ENCODE measurements at regions not wholly inside any gene's neighbourhood (a gene's known extent, or its start where the extent isn't known, plus 50 kb on each side); places are given as distances from the start of the nearest gene placed in this dataset.

GRCh38 chr14:41146391-41146790 lies 460.3 kb upstream of the LRFN5 start:
- TF ChIP-seq, protein P1, sequence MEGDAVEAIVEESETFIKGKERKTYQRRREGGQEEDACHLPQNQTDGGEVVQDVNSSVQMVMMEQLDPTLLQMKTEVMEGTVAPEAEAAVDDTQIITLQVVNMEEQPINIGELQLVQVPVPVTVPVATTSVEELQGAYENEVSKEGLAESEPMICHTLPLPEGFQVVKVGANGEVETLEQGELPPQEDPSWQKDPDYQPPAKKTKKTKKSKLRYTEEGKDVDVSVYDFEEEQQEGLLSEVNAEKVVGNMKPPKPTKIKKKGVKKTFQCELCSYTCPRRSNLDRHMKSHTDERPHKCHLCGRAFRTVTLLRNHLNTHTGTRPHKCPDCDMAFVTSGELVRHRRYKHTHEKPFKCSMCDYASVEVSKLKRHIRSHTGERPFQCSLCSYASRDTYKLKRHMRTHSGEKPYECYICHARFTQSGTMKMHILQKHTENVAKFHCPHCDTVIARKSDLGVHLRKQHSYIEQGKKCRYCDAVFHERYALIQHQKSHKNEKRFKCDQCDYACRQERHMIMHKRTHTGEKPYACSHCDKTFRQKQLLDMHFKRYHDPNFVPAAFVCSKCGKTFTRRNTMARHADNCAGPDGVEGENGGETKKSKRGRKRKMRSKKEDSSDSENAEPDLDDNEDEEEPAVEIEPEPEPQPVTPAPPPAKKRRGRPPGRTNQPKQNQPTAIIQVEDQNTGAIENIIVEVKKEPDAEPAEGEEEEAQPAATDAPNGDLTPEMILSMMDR (IDR thresholded peaks at IDR 0.05; ENCODE audit: low read depth, low read length, missing input control), result no peak
- TF ChIP-seq, protein P2, sequence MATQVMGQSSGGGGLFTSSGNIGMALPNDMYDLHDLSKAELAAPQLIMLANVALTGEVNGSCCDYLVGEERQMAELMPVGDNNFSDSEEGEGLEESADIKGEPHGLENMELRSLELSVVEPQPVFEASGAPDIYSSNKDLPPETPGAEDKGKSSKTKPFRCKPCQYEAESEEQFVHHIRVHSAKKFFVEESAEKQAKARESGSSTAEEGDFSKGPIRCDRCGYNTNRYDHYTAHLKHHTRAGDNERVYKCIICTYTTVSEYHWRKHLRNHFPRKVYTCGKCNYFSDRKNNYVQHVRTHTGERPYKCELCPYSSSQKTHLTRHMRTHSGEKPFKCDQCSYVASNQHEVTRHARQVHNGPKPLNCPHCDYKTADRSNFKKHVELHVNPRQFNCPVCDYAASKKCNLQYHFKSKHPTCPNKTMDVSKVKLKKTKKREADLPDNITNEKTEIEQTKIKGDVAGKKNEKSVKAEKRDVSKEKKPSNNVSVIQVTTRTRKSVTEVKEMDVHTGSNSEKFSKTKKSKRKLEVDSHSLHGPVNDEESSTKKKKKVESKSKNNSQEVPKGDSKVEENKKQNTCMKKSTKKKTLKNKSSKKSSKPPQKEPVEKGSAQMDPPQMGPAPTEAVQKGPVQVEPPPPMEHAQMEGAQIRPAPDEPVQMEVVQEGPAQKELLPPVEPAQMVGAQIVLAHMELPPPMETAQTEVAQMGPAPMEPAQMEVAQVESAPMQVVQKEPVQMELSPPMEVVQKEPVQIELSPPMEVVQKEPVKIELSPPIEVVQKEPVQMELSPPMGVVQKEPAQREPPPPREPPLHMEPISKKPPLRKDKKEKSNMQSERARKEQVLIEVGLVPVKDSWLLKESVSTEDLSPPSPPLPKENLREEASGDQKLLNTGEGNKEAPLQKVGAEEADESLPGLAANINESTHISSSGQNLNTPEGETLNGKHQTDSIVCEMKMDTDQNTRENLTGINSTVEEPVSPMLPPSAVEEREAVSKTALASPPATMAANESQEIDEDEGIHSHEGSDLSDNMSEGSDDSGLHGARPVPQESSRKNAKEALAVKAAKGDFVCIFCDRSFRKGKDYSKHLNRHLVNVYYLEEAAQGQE (IDR thresholded peaks at IDR 0.05), result no peak
- TF ChIP-seq RXRA (IDR thresholded peaks at IDR 0.05) (no peak), RAD21 (IDR thresholded peaks at IDR 0.05) (no peak), JUND (IDR thresholded peaks at IDR 0.05) (no peak), YY1 (IDR thresholded peaks at IDR 0.05) (no peak)
- TF ChIP-seq, protein P3, sequence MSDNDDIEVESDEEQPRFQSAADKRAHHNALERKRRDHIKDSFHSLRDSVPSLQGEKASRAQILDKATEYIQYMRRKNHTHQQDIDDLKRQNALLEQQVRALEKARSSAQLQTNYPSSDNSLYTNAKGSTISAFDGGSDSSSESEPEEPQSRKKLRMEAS (IDR thresholded peaks at IDR 0.05), result no peak
